ENCODE measurements at regions not wholly inside any gene's neighbourhood (a gene's known extent, or its start where the extent isn't known, plus 50 kb on each side); places are given as distances from the start of the nearest gene placed in this dataset.

- TF ChIP-seq POLR2A (IDR thresholded peaks at IDR 0.05; ENCODE audit: low read depth, low read length) (no peak), POLR2AphosphoS5 (IDR thresholded peaks at IDR 0.05; ENCODE audit: low read depth, low read length) (no peak), TAF1 (IDR thresholded peaks at IDR 0.05; ENCODE audit: borderline replicate concordance, low read depth, low read length) (no peak)
Observed at GRCh38 chr3:182683858-182684257, 109.4 kb upstream of the ATP11B start.

Data from GM12892 (cell line).